ENCODE measurements at regions not wholly inside any gene's neighbourhood (a gene's known extent, or its start where the extent isn't known, plus 50 kb on each side); places are given as distances from the start of the nearest gene placed in this dataset.

DNA sequence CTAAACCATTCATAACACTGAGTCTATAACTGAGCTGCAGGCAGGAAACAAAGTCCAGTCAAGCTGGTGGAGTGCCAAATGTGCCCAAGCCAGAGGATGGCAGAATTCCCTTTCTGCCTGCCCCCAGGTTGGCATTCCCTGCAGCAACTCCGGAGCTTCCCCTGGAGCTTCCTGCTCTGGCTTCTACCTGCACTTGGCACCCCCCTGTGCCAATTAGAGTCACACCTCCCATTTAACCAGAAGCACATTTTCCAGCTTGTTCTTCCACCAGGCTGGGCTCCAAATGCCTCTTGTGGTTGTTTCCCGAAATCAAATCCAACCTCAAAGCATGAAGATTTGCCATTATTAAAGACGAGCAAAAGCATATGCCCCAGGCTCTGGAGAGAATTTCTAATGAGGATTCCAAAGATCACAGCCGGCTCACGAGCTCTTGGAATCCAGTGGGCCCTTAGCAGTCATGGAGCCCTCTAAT is 294.5 kb downstream of the RRAGC start:
- no peak for DNase-seq
- Histone ChIP-seq H3K36me3 (ENCODE audit: control insufficient read depth, insufficient read depth, low read length) (no peaks in the 10 kb centered on the region), H3K4me1 (ENCODE audit: control insufficient read depth, low read depth, low read length) (peaks cover 1% of the 10 kb centered on the region), H3K9ac (ENCODE audit: low read length) (no peak overlapping the region), H4K5ac (ENCODE audit: low read length) (no peak overlapping the region), H2AK5ac (ENCODE audit: low read length) (no peak overlapping the region), H3K27ac (ENCODE audit: low read depth, low read length) (no peak overlapping the region), H3K4me2 (ENCODE audit: low read length) (no peak overlapping the region), H2BK120ac (ENCODE audit: low read depth, low read length) (no peak overlapping the region), H3K56ac (ENCODE audit: low read length) (no peak overlapping the region), H3K23ac (ENCODE audit: low read length) (no peak overlapping the region), H3K4me3 (ENCODE audit: low read length) (no peak overlapping the region), H3K27me3 (ENCODE audit: insufficient read depth, low read length, poor library complexity) (no peaks in the 10 kb centered on the region), H2BK5ac (ENCODE audit: low read length) (no peak overlapping the region), H3K79me2 (ENCODE audit: control insufficient read depth, insufficient read depth, low read length) (no peaks in the 10 kb centered on the region), H2BK15ac (replicated peaks; ENCODE audit: low read depth) (no peak overlapping the region), H3K4ac (ENCODE audit: low read depth, low read length) (no peak overlapping the region), H4K8ac (ENCODE audit: low read depth, low read length) (no peak overlapping the region), H3K18ac (ENCODE audit: low read length) (no peak overlapping the region), H3K79me1 (ENCODE audit: low read length) (no peaks in the 10 kb centered on the region)
- no CpG with 5 or more reads among the region's 5 CpGs for WGBS (ENCODE audit: extremely low coverage, insufficient coverage, low lambda C conversion rate)

- Histone ChIP-seq H3K9ac (ENCODE audit: low read length) (no peak overlapping the region), H2BK5ac (ENCODE audit: low read length) (no peak overlapping the region), H3K4me3 (ENCODE audit: low read length) (no peak overlapping the region), H2BK15ac (replicated peaks; ENCODE audit: low read depth) (no peak overlapping the region), H3K27ac (ENCODE audit: low read depth, low read length) (no peak overlapping the region), H2BK120ac (ENCODE audit: low read depth, low read length) (no peak overlapping the region), H3K27me3 (ENCODE audit: insufficient read depth, low read length, poor library complexity) (no peaks in the 10 kb centered on the region), H2AK5ac (ENCODE audit: low read length) (no peak overlapping the region), H3K4me1 (ENCODE audit: control insufficient read depth, low read depth, low read length) (peaks cover 6% of the 10 kb centered on the region), H3K4me2 (ENCODE audit: low read length) (no peak overlapping the region), H3K4ac (ENCODE audit: low read depth, low read length) (no peak overlapping the region), H3K36me3 (ENCODE audit: control insufficient read depth, insufficient read depth, low read length) (no peaks in the 10 kb centered on the region), H3K23ac (ENCODE audit: low read length) (no peak overlapping the region), H3K56ac (ENCODE audit: low read length) (no peak overlapping the region), H3K79me1 (ENCODE audit: low read length) (no peaks in the 10 kb centered on the region), H3K18ac (ENCODE audit: low read length) (no peak overlapping the region), H3K79me2 (ENCODE audit: control insufficient read depth, insufficient read depth, low read length) (no peaks in the 10 kb centered on the region), H4K5ac (ENCODE audit: low read length) (no peak overlapping the region), H4K8ac (ENCODE audit: low read depth, low read length) (no peak overlapping the region)
- no CpG with 5 or more reads among the region's 7 CpGs for WGBS (ENCODE audit: extremely low coverage, insufficient coverage, low lambda C conversion rate)
- no peak for DNase-seq
Observed at GRCh38 chr1:38563942-38564735, 295.4 kb downstream of the RRAGC start.

- H4K8ac ChIP-seq (ENCODE audit: low read depth, low read length) = no peak overlapping the region
- no peak overlapping the region for H3K9ac ChIP-seq (ENCODE audit: low read length)
- no peak overlapping the region for H2AK5ac ChIP-seq (ENCODE audit: low read length)
- H2BK15ac ChIP-seq (replicated peaks; ENCODE audit: low read depth) = no peak overlapping the region
- H3K36me3 ChIP-seq (ENCODE audit: control insufficient read depth, insufficient read depth, low read length) = no peaks in the 10 kb centered on the region
- WGBS (ENCODE audit: extremely low coverage, insufficient coverage, low lambda C conversion rate) = no CpG with 5 or more reads among the region's 12 CpGs
- H3K27me3 ChIP-seq (ENCODE audit: insufficient read depth, low read length, poor library complexity) = no peaks in the 10 kb centered on the region
- no peak overlapping the region for H3K4ac ChIP-seq (ENCODE audit: low read depth, low read length)
- no peak overlapping the region for H3K56ac ChIP-seq (ENCODE audit: low read length)
- no peak overlapping the region for H4K5ac ChIP-seq (ENCODE audit: low read length)
- DNase-seq = no peak
- no peak overlapping the region for H3K27ac ChIP-seq (ENCODE audit: low read depth, low read length)
- no peaks in the 10 kb centered on the region for H3K79me1 ChIP-seq (ENCODE audit: low read length)
- H3K4me1 ChIP-seq (ENCODE audit: control insufficient read depth, low read depth, low read length) = peaks cover 12% of the 10 kb centered on the region
- no peak overlapping the region for H3K23ac ChIP-seq (ENCODE audit: low read length)
- no peak overlapping the region for H3K18ac ChIP-seq (ENCODE audit: low read length)
- no peak overlapping the region for H3K4me2 ChIP-seq (ENCODE audit: low read length)
- no peak overlapping the region for H3K4me3 ChIP-seq (ENCODE audit: low read length)
- no peak overlapping the region for H2BK5ac ChIP-seq (ENCODE audit: low read length)
- no peaks in the 10 kb centered on the region for H3K79me2 ChIP-seq (ENCODE audit: control insufficient read depth, insufficient read depth, low read length)
- no peak overlapping the region for H2BK120ac ChIP-seq (ENCODE audit: low read depth, low read length)
Observed at GRCh38 chr1:38561725-38562124, 297.8 kb downstream of the RRAGC start.

GRCh38 chr1:38561110-38561509 is 298.5 kb downstream of the RRAGC start:
- Histone ChIP-seq H3K4me3 (ENCODE audit: low read length) (no peak overlapping the region), H3K18ac (ENCODE audit: low read length) (no peak overlapping the region), H3K4me1 (ENCODE audit: control insufficient read depth, low read depth, low read length) (peaks cover 12% of the 10 kb centered on the region), H3K27ac (ENCODE audit: low read depth, low read length) (no peak overlapping the region), H3K4ac (ENCODE audit: low read depth, low read length) (no peak overlapping the region), H2BK5ac (ENCODE audit: low read length) (no peak overlapping the region), H3K36me3 (ENCODE audit: control insufficient read depth, insufficient read depth, low read length) (no peaks in the 10 kb centered on the region), H3K56ac (ENCODE audit: low read length) (no peak overlapping the region), H2AK5ac (ENCODE audit: low read length) (no peak overlapping the region), H3K23ac (ENCODE audit: low read length) (no peak overlapping the region), H3K9ac (ENCODE audit: low read length) (no peak overlapping the region), H2BK15ac (replicated peaks; ENCODE audit: low read depth) (no peak overlapping the region), H4K8ac (ENCODE audit: low read depth, low read length) (no peak overlapping the region), H3K4me2 (ENCODE audit: low read length) (no peak overlapping the region), H3K79me1 (ENCODE audit: low read length) (no peaks in the 10 kb centered on the region), H3K79me2 (ENCODE audit: control insufficient read depth, insufficient read depth, low read length) (no peaks in the 10 kb centered on the region), H2BK120ac (ENCODE audit: low read depth, low read length) (no peak overlapping the region), H3K27me3 (ENCODE audit: insufficient read depth, low read length, poor library complexity) (no peaks in the 10 kb centered on the region), H4K5ac (ENCODE audit: low read length) (no peak overlapping the region)
- DNase-seq = no peak
- WGBS (ENCODE audit: extremely low coverage, insufficient coverage, low lambda C conversion rate) = no CpG with 5 or more reads among the region's 4 CpGs

DNA sequence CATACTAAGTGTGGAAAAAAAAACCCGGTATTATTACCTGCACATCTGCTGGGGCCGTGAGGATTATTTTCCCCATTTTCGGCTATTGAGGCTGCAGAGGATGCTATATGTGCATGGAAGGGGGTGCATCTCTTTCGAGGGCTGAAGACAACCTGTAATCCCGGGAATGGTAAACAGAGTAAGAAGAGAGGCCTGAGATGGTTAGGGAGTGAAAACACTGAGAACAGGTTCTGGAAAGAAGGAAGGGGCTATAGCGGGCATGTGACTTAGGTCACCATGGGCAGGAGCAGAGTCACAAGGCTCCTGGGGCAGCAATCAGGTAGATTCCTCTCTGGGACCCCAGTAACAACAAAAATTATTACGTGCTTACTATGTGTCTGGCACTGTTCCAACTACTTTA is 299.1 kb downstream of the RRAGC start:
- H3K4me3 ChIP-seq (ENCODE audit: low read length) = no peak overlapping the region
- no peaks in the 10 kb centered on the region for H3K79me2 ChIP-seq (ENCODE audit: control insufficient read depth, insufficient read depth, low read length)
- no peak for DNase-seq
- WGBS (ENCODE audit: extremely low coverage, insufficient coverage, low lambda C conversion rate) = no CpG with 5 or more reads among the region's 7 CpGs
- H4K5ac ChIP-seq (ENCODE audit: low read length) = no peak overlapping the region
- H3K27ac ChIP-seq (ENCODE audit: low read depth, low read length) = no peak overlapping the region
- no peak overlapping the region for H4K8ac ChIP-seq (ENCODE audit: low read depth, low read length)
- no peak overlapping the region for H3K4ac ChIP-seq (ENCODE audit: low read depth, low read length)
- no peak overlapping the region for H3K23ac ChIP-seq (ENCODE audit: low read length)
- H3K27me3 ChIP-seq (ENCODE audit: insufficient read depth, low read length, poor library complexity) = no peaks in the 10 kb centered on the region
- H2BK120ac ChIP-seq (ENCODE audit: low read depth, low read length) = no peak overlapping the region
- no peak overlapping the region for H2BK5ac ChIP-seq (ENCODE audit: low read length)
- H2AK5ac ChIP-seq (ENCODE audit: low read length) = no peak overlapping the region
- H3K4me2 ChIP-seq (ENCODE audit: low read length) = no peak overlapping the region
- H3K36me3 ChIP-seq (ENCODE audit: control insufficient read depth, insufficient read depth, low read length) = no peaks in the 10 kb centered on the region
- H3K18ac ChIP-seq (ENCODE audit: low read length) = no peak overlapping the region
- H3K4me1 ChIP-seq (ENCODE audit: control insufficient read depth, low read depth, low read length) = peaks cover 12% of the 10 kb centered on the region
- no peaks in the 10 kb centered on the region for H3K79me1 ChIP-seq (ENCODE audit: low read length)
- no peak overlapping the region for H3K56ac ChIP-seq (ENCODE audit: low read length)
- H2BK15ac ChIP-seq (replicated peaks; ENCODE audit: low read depth) = no peak overlapping the region
- no peak overlapping the region for H3K9ac ChIP-seq (ENCODE audit: low read length)
